Stimulated activated naive CD4-positive, alpha-beta T cell (primary cell): ENCODE measurements at regions not wholly inside any gene's neighbourhood (a gene's known extent, or its start where the extent isn't known, plus 50 kb on each side); places are given as distances from the start of the nearest gene placed in this dataset.

Experiments
- DNase-seq, 6 experiments: peaks; one replicate each; lab custom pipeline; 2025; lab: John Stamatoyannopoulos, UW

- DNase-seq, result no peak
These were observed 55.6 kb upstream of the ALOX12 start for GRCh38 chr17:6940186-6940649.

- DNase-seq, result no peak
These were observed 53.9 kb upstream of the ALOX12 start for GRCh38 chr17:6941989-6942388.

GRCh38 chr17:6943406-6943805 is 52.4 kb upstream of the ALOX12 start:
- no peak for DNase-seq
